ENCODE measurements at regions not wholly inside any gene's neighbourhood (a gene's known extent, or its start where the extent isn't known, plus 50 kb on each side); places are given as distances from the start of the nearest gene placed in this dataset.

DNA sequence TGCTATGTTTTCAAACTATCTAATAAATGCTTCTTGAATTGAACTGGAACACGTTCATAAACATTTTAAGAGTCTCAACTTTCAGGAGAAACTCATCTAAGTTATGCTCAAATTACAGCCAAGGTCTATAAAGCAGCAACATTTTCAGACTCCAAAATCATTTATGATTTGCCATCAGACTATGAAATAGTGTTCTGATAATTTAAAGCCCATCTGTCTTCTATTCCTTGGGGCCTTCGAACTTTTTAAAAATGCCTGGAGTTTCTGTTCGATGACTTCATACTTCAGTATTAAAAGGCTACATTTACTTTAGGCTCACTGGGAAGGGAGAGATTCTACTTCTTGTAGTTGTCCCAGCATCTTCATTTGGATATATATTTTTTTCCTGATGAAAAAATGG is 73.6 kb upstream of the NXPH2 start:
- no peak overlapping the region for H3K4me3 ChIP-seq
- H3K9me3 ChIP-seq: no peaks in the 10 kb centered on the region
- H3K27me3 ChIP-seq: no peaks in the 10 kb centered on the region
- H3K36me3 ChIP-seq: no peaks in the 10 kb centered on the region
- no peak for DNase-seq

DNA sequence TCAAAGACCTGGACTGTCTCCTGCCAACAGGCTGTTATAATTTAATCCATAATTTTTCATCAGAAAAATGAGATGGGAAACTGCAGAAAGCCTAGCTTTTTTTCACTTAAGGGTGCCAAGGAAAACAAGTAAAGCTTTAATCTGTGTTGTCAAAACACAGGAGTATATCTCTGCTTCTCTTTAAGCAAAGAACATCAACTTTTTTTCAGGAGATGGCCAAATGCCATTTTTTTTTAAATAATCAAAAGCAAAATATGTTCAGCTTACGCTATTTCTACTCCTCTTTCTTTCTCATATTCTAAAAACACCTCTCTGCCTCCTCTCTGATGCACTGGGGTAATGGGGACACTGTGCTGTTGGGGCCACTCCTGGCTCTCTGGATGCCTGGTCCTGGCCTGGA is 73.1 kb upstream of the NXPH2 start:
- no peaks in the 10 kb centered on the region for H3K27me3 ChIP-seq
- no peaks in the 10 kb centered on the region for H3K36me3 ChIP-seq
- H3K4me3 ChIP-seq: no peak overlapping the region
- no peak for DNase-seq
- no peaks in the 10 kb centered on the region for H3K9me3 ChIP-seq

- Histone ChIP-seq H3K9me3 (no peaks in the 10 kb centered on the region), H3K4me3 (no peak overlapping the region), H3K36me3 (no peaks in the 10 kb centered on the region), H3K27me3 (no peaks in the 10 kb centered on the region)
- DNase-seq: no peak
Measured at GRCh38 chr2:138846216-138846821, 66.1 kb upstream of the NXPH2 start.

DNA sequence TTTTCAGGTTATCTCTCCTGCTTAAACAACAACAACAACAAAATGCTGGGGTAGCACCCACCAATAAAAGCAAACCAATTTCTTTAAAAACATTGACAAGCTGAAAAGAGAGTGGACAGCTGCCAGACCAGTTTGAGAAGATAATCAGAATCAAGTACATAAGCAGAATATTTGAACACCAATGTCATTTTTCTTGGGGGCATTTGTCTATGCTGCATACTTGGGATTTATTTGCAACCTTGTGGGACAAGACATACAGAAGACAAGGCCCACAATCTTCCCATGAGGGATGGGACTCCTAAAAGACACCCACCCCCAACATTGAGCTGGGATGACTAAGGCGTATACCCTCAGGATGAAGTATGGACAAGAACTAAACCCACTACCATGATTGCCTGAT is 62.2 kb upstream of the NXPH2 start:
- Histone ChIP-seq H3K4me3 (no peak overlapping the region), H3K36me3 (no peaks in the 10 kb centered on the region), H3K27me3 (no peaks in the 10 kb centered on the region), H3K9me3 (no peaks in the 10 kb centered on the region)
- DNase-seq: no peak

GRCh38 chr2:138841459-138841858 is 61.3 kb upstream of the NXPH2 start:
- no peaks in the 10 kb centered on the region for H3K36me3 ChIP-seq
- H3K4me3 ChIP-seq: no peak overlapping the region
- no peak for DNase-seq
- H3K27me3 ChIP-seq: no peaks in the 10 kb centered on the region
- H3K9me3 ChIP-seq: no peaks in the 10 kb centered on the region

DNA sequence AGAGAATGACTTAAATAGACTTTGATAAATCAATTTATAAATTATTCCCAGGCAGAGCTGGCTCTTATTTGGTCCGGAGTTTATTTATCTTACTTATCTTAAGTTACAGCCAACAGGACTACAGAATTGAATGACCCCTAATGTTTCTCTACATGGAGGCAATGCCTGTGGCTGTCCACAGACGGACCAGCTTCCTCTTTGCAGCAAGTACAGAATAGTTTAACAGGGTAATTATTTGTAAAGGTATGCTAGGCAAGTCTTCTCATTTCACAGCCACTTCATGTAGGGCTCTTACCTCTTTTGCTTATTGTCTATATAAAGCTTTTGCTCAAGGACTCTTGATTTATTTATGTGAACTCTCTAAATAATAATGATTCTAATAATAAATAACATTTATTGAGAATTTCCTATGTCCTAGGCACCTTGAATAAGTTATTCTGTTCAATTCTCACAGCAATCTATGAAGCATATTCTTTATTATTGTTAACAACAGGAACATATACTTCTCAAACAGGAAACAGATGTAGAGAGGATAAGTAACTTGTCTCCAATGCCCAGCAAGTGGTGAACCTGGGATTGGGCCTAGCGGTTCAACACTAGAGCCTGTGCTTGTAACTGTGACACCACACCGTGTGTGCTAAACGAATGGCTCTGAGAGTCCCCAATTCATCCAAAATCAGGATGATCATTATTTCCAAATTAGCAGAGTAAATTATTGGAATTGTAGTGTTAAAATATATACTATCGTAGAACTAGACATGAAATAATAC is 58.8 kb upstream of the NXPH2 start:
- Histone ChIP-seq H3K9me3 (no peaks in the 10 kb centered on the region), H3K27me3 (0 out of 2 replicates have a peak, but pooled peaks cover 4% of the 10 kb centered on the region), H3K36me3 (no peaks in the 10 kb centered on the region), H3K4me3 (no peak overlapping the region)
- DNase-seq: no peak

- DNase-seq: no peak
- Histone ChIP-seq H3K27me3 (peaks cover 4% of the 10 kb centered on the region; the same call in 1 of the 2 replicates), H3K9me3 (no peaks in the 10 kb centered on the region), H3K4me3 (no peak overlapping the region), H3K36me3 (no peaks in the 10 kb centered on the region)
Measured at GRCh38 chr2:138831691-138832090, 51.5 kb upstream of the NXPH2 start.

DNA sequence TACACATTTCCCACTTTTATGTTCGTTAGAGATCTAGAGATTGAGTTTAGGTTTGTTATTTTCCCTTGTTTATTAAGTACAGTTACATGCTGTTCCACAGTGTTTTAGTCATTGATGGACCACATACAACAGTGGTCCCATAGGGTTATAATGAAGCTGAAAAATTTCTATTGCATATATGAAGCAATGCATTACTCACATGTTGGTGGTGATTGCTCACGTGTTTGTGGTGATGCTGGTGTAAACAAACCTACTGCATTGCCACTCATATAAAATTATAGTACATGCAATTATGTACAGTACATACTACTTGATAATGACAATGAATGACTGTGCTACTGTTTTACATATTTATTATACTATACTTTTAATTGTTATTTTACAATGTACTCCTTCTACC is 51.0 kb upstream of the NXPH2 start:
- H3K4me3 ChIP-seq: no peak overlapping the region
- no peak for DNase-seq
- no peaks in the 10 kb centered on the region for H3K36me3 ChIP-seq
- H3K27me3 ChIP-seq: peaks cover 4% of the 10 kb centered on the region; the same call in 1 of the 2 replicates
- no peaks in the 10 kb centered on the region for H3K9me3 ChIP-seq

- no peaks in the 10 kb centered on the region for H3K9me3 ChIP-seq
- H3K4me3 ChIP-seq: no peak overlapping the region
- no peaks in the 10 kb centered on the region for H3K36me3 ChIP-seq
- DNase-seq: no peak
- peaks cover 4% of the 10 kb centered on the region; the same call in 1 of the 2 replicates for H3K27me3 ChIP-seq
Measured at GRCh38 chr2:138830547-138830946, 50.4 kb upstream of the NXPH2 start.

All from MG63 (cell line).